SK-N-SH (cell line): ENCODE measurements at regions not wholly inside any gene's neighbourhood (a gene's known extent, or its start where the extent isn't known, plus 50 kb on each side); places are given as distances from the start of the nearest gene placed in this dataset.

Experiments
- ELF1 ChIP-seq: IDR thresholded peaks from 2 replicates; pipeline ENCODE4 v1.4.0; 2012
- EP300 ChIP-seq, 2 experiments: IDR thresholded peaks; 2 replicates each; pipeline versions ENCODE4 v1.4.0 to v1.6.1; 2012; ENCODE audit warnings: borderline replicate concordance in 1 of 2, low read depth in 1 of 2, low read length in 1 of 2
- POLR2AphosphoS5 ChIP-seq: IDR thresholded peaks from 2 replicates; pipeline ENCODE4 v1.6.1; 2012; ENCODE audit warnings: low read depth, low read length
- RAD21 ChIP-seq: IDR thresholded peaks from 2 replicates; pipeline ENCODE4 v1.6.1; 2012; ENCODE audit warnings: mild to moderate bottlenecking, low read length
- SMC3 ChIP-seq: IDR thresholded peaks from 2 replicates; pipeline ENCODE4 v1.6.1; 2012; ENCODE audit warnings: low read depth, low read length, improper control_type of control experiment
- TAF1 ChIP-seq: IDR thresholded peaks from 2 replicates; pipeline ENCODE4 v1.6.1; 2012; ENCODE audit warnings: low read depth, mild to moderate bottlenecking, low read length, moderate library complexity, borderline replicate concordance
- TF ChIP-seq, protein P1 (sequence below): fragments of 200-600 bp; sonication (generic); IDR thresholded peaks from 2 replicates; pipeline ENCODE4 v1.6.1; 2017; ENCODE audit warnings: antibody characterized with exemption, mild to moderate bottlenecking, moderate library complexity
- TF ChIP-seq, protein P2 (sequence below): IDR thresholded peaks from 2 replicates; pipeline ENCODE4 v1.4.0; 2012; ENCODE audit warnings: low read depth

DNA sequence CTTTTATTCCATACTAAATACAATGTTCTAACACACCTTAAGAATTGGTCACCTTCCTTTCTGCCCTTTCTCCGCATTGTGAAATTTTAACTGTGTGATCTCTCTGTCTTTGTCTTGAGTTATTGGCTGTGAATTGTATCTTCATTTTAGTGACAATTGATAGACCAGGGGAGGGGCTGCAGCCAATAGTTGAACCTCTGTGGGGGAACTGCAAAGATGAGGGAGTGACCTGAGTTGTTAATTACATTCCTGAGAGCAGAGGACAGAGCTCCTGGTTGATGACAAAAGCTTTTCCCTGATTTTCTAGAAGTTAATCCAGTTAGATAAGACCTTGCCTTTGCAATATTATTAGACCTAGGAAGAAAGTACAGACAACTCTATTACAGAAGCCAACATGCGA is 1535.7 kb downstream of the BRINP3 start:
- TF ChIP-seq SMC3: no peak
- TF ChIP-seq EP300 (IDR thresholded peaks at IDR 0.05; ENCODE audit: borderline replicate concordance in 1 of 2, low read depth in 1 of 2, low read length in 1 of 2): no peak
- TF ChIP-seq TAF1: no peak
- TF ChIP-seq, protein P1, sequence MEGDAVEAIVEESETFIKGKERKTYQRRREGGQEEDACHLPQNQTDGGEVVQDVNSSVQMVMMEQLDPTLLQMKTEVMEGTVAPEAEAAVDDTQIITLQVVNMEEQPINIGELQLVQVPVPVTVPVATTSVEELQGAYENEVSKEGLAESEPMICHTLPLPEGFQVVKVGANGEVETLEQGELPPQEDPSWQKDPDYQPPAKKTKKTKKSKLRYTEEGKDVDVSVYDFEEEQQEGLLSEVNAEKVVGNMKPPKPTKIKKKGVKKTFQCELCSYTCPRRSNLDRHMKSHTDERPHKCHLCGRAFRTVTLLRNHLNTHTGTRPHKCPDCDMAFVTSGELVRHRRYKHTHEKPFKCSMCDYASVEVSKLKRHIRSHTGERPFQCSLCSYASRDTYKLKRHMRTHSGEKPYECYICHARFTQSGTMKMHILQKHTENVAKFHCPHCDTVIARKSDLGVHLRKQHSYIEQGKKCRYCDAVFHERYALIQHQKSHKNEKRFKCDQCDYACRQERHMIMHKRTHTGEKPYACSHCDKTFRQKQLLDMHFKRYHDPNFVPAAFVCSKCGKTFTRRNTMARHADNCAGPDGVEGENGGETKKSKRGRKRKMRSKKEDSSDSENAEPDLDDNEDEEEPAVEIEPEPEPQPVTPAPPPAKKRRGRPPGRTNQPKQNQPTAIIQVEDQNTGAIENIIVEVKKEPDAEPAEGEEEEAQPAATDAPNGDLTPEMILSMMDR: no peak
- TF ChIP-seq, protein P2, sequence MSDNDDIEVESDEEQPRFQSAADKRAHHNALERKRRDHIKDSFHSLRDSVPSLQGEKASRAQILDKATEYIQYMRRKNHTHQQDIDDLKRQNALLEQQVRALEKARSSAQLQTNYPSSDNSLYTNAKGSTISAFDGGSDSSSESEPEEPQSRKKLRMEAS: no peak
- no peak for TF ChIP-seq ELF1
- no peak for TF ChIP-seq POLR2AphosphoS5
- no peak for TF ChIP-seq RAD21
